Fibroblast of villous mesenchyme (primary cell): ENCODE measurements at regions not wholly inside any gene's neighbourhood (a gene's known extent, or its start where the extent isn't known, plus 50 kb on each side); places are given as distances from the start of the nearest gene placed in this dataset.
A peak's percentile ranks its signal among the peaks of the same experiment; 100 is the strongest.

ENCODE experiments used
- DNase-seq: peaks from one replicate; pipeline ENCODE4 v3.0.0-alpha.2; 2010; ENCODE audit warnings: low read depth
- H3K4me3 ChIP-seq: 2 replicates; pipeline ENCODE4 v1.5.1; 2011; ENCODE audit warnings: low read depth, mild to moderate bottlenecking, low read length
- TF ChIP-seq, protein P1 (sequence below): IDR thresholded peaks from 2 replicates; pipeline ENCODE4 v1.5.1; 2012; ENCODE audit warnings: low read depth, mild to moderate bottlenecking, low read length; ENCODE audit not compliant: insufficient read depth

DNA sequence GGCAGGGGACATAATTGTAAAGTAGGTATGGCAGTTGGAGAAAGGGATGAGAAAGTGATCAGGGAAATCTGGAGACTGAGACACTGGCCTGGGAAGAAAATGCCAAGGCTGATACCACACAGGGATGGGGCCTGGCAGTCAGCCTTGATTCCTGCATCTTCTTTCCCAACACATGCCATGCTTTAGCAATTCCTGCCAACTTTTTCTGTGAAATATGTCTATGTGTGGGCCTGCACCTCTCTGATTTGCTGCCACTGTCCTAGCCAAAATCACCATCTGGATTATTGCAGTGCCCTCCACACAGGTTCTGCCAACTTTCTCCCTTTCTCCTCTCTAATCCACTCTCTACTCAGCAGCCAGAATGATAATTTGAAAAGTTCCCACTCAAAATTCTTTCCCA lies 759.8 kb upstream of the CITED2 start:
- DNase-seq, result no peak
- TF ChIP-seq, protein P1, sequence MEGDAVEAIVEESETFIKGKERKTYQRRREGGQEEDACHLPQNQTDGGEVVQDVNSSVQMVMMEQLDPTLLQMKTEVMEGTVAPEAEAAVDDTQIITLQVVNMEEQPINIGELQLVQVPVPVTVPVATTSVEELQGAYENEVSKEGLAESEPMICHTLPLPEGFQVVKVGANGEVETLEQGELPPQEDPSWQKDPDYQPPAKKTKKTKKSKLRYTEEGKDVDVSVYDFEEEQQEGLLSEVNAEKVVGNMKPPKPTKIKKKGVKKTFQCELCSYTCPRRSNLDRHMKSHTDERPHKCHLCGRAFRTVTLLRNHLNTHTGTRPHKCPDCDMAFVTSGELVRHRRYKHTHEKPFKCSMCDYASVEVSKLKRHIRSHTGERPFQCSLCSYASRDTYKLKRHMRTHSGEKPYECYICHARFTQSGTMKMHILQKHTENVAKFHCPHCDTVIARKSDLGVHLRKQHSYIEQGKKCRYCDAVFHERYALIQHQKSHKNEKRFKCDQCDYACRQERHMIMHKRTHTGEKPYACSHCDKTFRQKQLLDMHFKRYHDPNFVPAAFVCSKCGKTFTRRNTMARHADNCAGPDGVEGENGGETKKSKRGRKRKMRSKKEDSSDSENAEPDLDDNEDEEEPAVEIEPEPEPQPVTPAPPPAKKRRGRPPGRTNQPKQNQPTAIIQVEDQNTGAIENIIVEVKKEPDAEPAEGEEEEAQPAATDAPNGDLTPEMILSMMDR, result no peak
- no peak overlapping the region for H3K4me3 ChIP-seq

DNA sequence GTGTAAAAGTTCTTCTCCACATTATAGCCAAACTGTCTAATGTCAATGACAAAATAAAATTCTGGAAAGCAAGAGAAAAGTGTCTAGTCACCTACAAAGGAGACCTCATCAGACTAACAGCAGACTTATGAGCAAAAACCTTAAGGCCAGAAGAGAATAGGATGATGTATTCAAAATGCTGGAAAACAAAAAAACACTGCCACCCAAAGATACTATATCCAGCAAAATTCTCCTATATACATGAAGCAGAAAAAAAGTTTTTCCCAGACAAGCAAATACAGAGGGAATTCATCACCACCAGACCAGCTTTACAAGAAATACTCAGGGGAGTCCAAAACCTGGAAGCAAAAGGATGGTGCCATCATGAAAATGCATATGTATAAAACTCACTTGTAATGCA lies 755.6 kb upstream of the CITED2 start:
- no peak overlapping the region for H3K4me3 ChIP-seq
- DNase-seq, result no peak
- TF ChIP-seq, protein P1, result no peak

DNA sequence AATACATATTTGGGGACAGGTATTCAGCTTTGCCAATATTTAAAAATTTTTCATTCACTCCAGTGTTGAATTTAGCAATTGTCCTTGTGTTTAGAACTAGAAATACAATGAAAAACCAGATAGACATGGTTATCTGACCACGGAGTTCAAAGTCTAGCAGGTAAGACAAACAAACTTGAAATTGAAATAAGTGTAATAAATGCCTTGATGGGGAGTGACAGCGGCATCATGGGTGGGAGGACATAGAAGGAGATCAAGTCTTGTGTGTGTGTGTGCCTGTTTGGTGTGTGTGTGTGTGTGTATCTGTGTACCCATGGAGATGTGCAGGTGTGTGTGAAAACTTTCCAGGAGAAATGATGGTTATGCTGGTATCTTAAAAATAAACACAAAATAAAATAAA lies 750.0 kb upstream of the CITED2 start:
- TF ChIP-seq, protein P1, result no peak
- no peak overlapping the region for H3K4me3 ChIP-seq
- DNase-seq, result no peak

DNA sequence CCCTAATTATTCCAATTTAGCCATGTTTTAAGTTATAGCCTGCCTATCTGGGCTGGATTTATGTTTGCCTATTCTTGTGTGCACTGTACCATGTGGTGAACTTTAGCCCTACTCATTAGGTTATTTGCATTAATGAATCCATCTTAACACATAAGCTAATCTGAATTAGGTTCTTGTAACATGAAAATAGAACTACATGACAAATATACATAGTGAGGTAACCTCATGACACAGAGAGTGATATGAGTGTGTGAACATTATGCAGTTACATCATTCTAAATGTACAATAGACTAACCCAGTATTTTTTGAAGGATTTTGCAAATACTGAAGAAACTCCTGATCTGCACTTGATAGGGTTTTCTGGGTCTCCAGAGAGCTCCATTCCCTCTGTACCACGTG lies 733.7 kb upstream of the CITED2 start:
- TF ChIP-seq, protein P1, result no peak
- no peak for DNase-seq
- H3K4me3 ChIP-seq, result no peak overlapping the region

DNA sequence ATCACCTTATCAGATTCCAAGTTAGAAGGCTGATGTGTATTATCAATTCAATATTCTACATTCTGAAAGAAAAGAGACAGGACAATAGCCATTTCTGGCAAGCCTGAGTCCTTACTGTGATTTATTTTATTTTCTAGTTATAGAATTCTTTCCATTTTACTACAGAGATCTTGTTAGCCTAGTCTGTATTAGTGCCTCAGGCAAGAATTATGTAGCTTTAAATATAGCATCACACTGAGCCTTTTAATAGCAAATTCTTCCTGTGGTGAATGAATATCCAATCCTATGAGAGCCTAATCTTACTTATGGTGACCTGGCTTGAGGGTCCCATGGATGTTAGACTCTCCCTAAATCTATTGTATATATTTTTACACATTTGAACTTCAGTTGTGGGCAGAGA lies 732.8 kb upstream of the CITED2 start:
- no peak for DNase-seq
- no peak overlapping the region for H3K4me3 ChIP-seq
- TF ChIP-seq, protein P1, result no peak

DNA sequence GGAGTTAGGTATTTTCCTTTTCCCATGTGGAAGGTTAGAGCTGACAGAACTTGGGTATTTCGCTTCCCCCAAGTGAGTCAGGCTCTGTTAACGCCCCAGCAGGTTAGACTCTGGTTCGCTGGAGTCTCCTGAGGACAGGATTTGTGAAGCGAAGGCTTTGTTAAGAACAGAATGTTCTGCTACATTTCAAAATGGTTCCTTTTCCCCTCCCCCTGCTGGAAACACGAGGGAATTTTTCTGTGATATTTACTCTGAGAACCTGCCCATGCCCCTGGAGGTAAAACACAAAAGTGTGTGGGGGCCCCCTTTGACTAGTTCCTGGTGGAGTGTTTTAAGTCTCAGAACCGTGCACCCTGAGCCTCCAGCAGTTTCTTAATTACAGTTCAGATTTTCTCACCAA lies 731.4 kb upstream of the CITED2 start:
- TF ChIP-seq, protein P1, result peak; percentile 40
- H3K4me3 ChIP-seq, result no peak overlapping the region
- peak; percentile 25 for DNase-seq

DNA sequence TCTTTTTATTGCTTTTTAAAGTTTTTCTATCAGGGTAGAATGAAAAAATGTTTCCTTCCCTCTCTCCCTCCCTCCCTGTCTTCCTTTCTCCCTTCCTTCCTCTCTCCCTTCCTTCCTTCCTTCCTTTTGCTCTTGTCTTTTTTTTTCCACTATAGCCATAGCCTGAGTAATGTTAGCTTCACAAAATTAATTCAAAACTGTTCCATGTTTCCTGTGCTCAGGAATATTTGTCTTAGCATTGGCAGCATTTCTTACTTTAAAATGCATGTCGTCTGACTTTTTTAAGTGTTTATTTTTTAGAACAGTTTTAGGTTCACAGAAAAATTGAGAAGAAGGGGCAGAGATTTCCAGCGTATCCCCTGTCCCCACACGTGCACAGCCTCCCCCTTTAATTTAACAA lies 730.8 kb upstream of the CITED2 start:
- DNase-seq, result no peak
- TF ChIP-seq, protein P1, result no peak

More for the DNA sequence above, 730.8 kb upstream of the CITED2 start:
- H3K4me3 ChIP-seq, result no peak overlapping the region
